Endothelial cell of umbilical vein (primary cell): ENCODE measurements at regions not wholly inside any gene's neighbourhood (a gene's known extent, or its start where the extent isn't known, plus 50 kb on each side); places are given as distances from the start of the nearest gene placed in this dataset.

ENCODE experiments used
- BruUV-seq: library from RNA; stranded (reverse); fragments of 400-500 nt; replicated peaks from 2 replicates; lab custom pipeline; 2021; lab: Mats Ljungman, UMichigan
- CTCF ChIA-PET: fragments of 300-600, 350-600 bp; sonication (Branson Sonifier 250); formaldehyde crosslinking; loops from one replicate; lab custom pipeline; 2021; ENCODE audit warnings: antibody characterized with exemption, inconsistent platforms; lab: Charles Lee
- POLR2A ChIA-PET: fragments of 300-600, 350-600 bp; sonication (Branson Sonifier 250); formaldehyde crosslinking; loops from one replicate; lab custom pipeline; 2021; ENCODE audit warnings: antibody characterized with exemption, inconsistent platforms; lab: Charles Lee
- DNase-seq: peaks from one replicate; pipeline ENCODE4 v3.0.0-alpha.2; 2011; ENCODE audit warnings: low read depth, low spot score
- FAIRE-seq: peaks from 2 replicates; lab custom pipeline; 2011; peaks lifted over from hg19 to GRCh38; lab: Jason Lieb, UNC
- H2AFZ ChIP-seq: 2 replicates; pipeline ENCODE4 v1.6.0; 2012; ENCODE audit warnings: low read depth, low read length, control low read depth, inconsistent platforms
- H3K27ac ChIP-seq: 2 replicates; pipeline ENCODE4 v1.5.1; 2011; ENCODE audit warnings: low read depth, mild to moderate bottlenecking, control low read depth, low read length, moderate library complexity; ENCODE audit not compliant: insufficient read depth
- H3K27me3 ChIP-seq, 2 experiments: 2 replicates each; pipeline versions ENCODE4 v1.6.0 to v1.6.1; 2011; ENCODE audit warnings: low read length in 2 of 2, mixed read lengths in 1 of 2; ENCODE audit not compliant: control insufficient read depth in 2 of 2, insufficient read depth in 2 of 2
- H3K36me3 ChIP-seq, 2 experiments: 2 replicates in 1 of 2; 3 replicates in 1 of 2; pipeline ENCODE4 v1.5.1; 2011; ENCODE audit warnings: low read length in 2 of 2, mild to moderate bottlenecking in 1 of 2, moderate library complexity in 1 of 2; ENCODE audit not compliant: control insufficient read depth in 2 of 2, insufficient read depth in 2 of 2; ENCODE audit errors: extremely low read depth in 1 of 2
- H3K4me1 ChIP-seq: 3 replicates; pipeline ENCODE4 v1.5.1; 2011; ENCODE audit warnings: mild to moderate bottlenecking, low read length; ENCODE audit not compliant: control insufficient read depth, insufficient read depth; ENCODE audit errors: extremely low read depth
- H3K4me2 ChIP-seq: 2 replicates; pipeline ENCODE4 v1.6.1; 2011; ENCODE audit warnings: low read length, control low read depth, mixed read lengths; ENCODE audit not compliant: insufficient read depth
- H3K4me3 ChIP-seq, 3 experiments: fragments of 200-600 bp in 1 of 3; sonication (generic), shearing (Covaris generic) in 1 of 3; replicated peaks in 1 of 3; 2 replicates each; pipeline ENCODE4 v1.5.1; 2011 to 2016; ENCODE audit warnings: control low read depth in 3 of 3, low read length in 3 of 3, mild to moderate bottlenecking in 2 of 3, inconsistent platforms in 1 of 3, low read depth in 1 of 3, moderate library complexity in 1 of 3; ENCODE audit not compliant: insufficient read depth in 1 of 3
- H3K79me2 ChIP-seq: 2 replicates; pipeline ENCODE4 v1.6.0; 2012; ENCODE audit warnings: low read length, inconsistent platforms; ENCODE audit not compliant: control insufficient read depth, insufficient read depth
- H3K9ac ChIP-seq: replicated peaks from 2 replicates; pipeline ENCODE3; 2011; ENCODE audit warnings: low read length, control low read depth; ENCODE audit not compliant: insufficient read depth; ENCODE audit errors: extremely low read depth
- H3K9me1 ChIP-seq: replicated peaks from 3 replicates; pipeline ENCODE4 v1.6.0; 2011; ENCODE audit warnings: mild to moderate bottlenecking, low read length; ENCODE audit not compliant: control insufficient read depth, insufficient read depth; ENCODE audit errors: extremely low read depth
- H3K9me3 ChIP-seq: replicated peaks from 2 replicates; pipeline ENCODE4 v1.5.1; 2012; ENCODE audit warnings: low read length, inconsistent platforms; ENCODE audit not compliant: control insufficient read depth, insufficient read depth
- H4K20me1 ChIP-seq: replicated peaks from 2 replicates; pipeline ENCODE3; 2011; ENCODE audit warnings: mild to moderate bottlenecking, low read length; ENCODE audit not compliant: control insufficient read depth, insufficient read depth; ENCODE audit errors: extremely low read depth
- CTCF ChIP-seq, 2 donors: IDR thresholded peaks; 1 replicate in 1 of 2; 2 replicates in 1 of 2; pipeline ENCODE4 v1.5.1; 2011; ENCODE audit warnings: low read length in 2 of 2, mild to moderate bottlenecking in 2 of 2, moderate library complexity in 2 of 2, control low read depth in 1 of 2, inconsistent platforms in 1 of 2, low read depth in 1 of 2; ENCODE audit not compliant: insufficient read depth in 1 of 2; ENCODE audit errors: extremely low read depth in 1 of 2
- EZH2 ChIP-seq: IDR thresholded peaks from 2 replicates; pipeline ENCODE4 v1.6.1; 2012; ENCODE audit warnings: borderline replicate concordance, low read depth, mild to moderate bottlenecking, moderate library complexity, low read length, inconsistent platforms; ENCODE audit not compliant: severe bottlenecking
- FOS ChIP-seq: IDR thresholded peaks from 2 replicates; pipeline ENCODE4 v1.6.1; 2011; ENCODE audit warnings: mild to moderate bottlenecking, low read length, moderate library complexity, borderline replicate concordance; ENCODE audit not compliant: insufficient read depth
- GATA2 ChIP-seq: IDR thresholded peaks from 2 replicates; pipeline ENCODE4 v1.7.0; 2011; ENCODE audit warnings: low read depth, mild to moderate bottlenecking, moderate library complexity, mixed read lengths, low read length; ENCODE audit not compliant: insufficient read length, insufficient read depth
- JUN ChIP-seq: IDR thresholded peaks from 2 replicates; pipeline ENCODE4 v1.6.1; 2011; ENCODE audit warnings: borderline replicate concordance, low read depth; ENCODE audit not compliant: insufficient read length, insufficient read depth
- MAX ChIP-seq: IDR thresholded peaks from 2 replicates; pipeline ENCODE4 v1.6.1; 2011; ENCODE audit not compliant: insufficient read depth, insufficient read length
- MYC ChIP-seq: IDR thresholded peaks from one replicate; pipeline ENCODE4 v1.6.1; 2011; ENCODE audit warnings: mild to moderate bottlenecking, low read depth, low read length
- POLR2A ChIP-seq: IDR thresholded peaks from 2 replicates; pipeline ENCODE4 v1.6.1; 2012; ENCODE audit warnings: low read depth, mild to moderate bottlenecking, control low read depth, low read length
- POLR2AphosphoS5 ChIP-seq: IDR thresholded peaks from 2 replicates; pipeline ENCODE4 v1.6.1; 2012; ENCODE audit warnings: low read depth, mild to moderate bottlenecking, control low read depth, low read length, moderate library complexity; ENCODE audit not compliant: insufficient read depth
- dilution Hi-C: fragments of 300-500 bp; cut with MboI; formaldehyde crosslinking; loops from one replicate; pipeline ENCODE4 v1.15.0; 2019; ENCODE audit warnings: low sequenced_read_pairs; ENCODE audit not compliant: extremely low pct_ligation_motif_present
- intact Hi-C: fragments of 100-400 bp; cut with micrococcal nuclease; formaldehyde crosslinking; loops from one replicate; pipeline ENCODE4 v1.10.0; 2022

- BruUV-seq, result no TSS peak
- CTCF ChIA-PET, result interaction anchor here (1.0 to 1.5 kb wide), 2 partner anchors 9 to 14 kb away, joined by 3 read pairs; no protein-coding TSS in a partner anchor
- FAIRE-seq, result no peak
Observed at GRCh38 chr18:24809173-24809950, 348.9 kb downstream of the HRH4 start.

More at GRCh38 chr18:24809173-24809950, 348.9 kb downstream of the HRH4 start:
- H3K4me3 ChIP-seq, result no peak overlapping the region
- POLR2A ChIA-PET, result no interaction called here
- no peak for DNase-seq
- H3K79me2 ChIP-seq, result no peaks in the 10 kb centered on the region
- H3K9ac ChIP-seq, result no peak overlapping the region
- no peaks in the 10 kb centered on the region for H3K36me3 ChIP-seq
- no peaks in the 10 kb centered on the region for H3K27me3 ChIP-seq
- dilution Hi-C loops, result no loop called here
- H3K9me3 ChIP-seq, result no peaks in the 10 kb centered on the region
- intact Hi-C loops, result no loop called here
- H3K4me1 ChIP-seq, result peaks cover 13% of the 10 kb centered on the region
- no peak overlapping the region for H3K27ac ChIP-seq
- H4K20me1 ChIP-seq, result no peaks in the 10 kb centered on the region
- H3K4me2 ChIP-seq, result no peak overlapping the region
- no peaks in the 10 kb centered on the region for H3K9me1 ChIP-seq
- no peak overlapping the region for H2AFZ ChIP-seq
- TF ChIP-seq GATA2, result no peak
- no peak for TF ChIP-seq MYC
- no peak for TF ChIP-seq EZH2
- no peak for TF ChIP-seq MAX
- TF ChIP-seq JUN, result no peak
- TF ChIP-seq FOS, result no peak
- no peak for TF ChIP-seq CTCF (IDR thresholded peaks at IDR 0.05; ENCODE audit: extremely low read depth in 1 of 2, insufficient read depth in 1 of 2, low read depth in 1 of 2, low read length in 2 of 2)
- TF ChIP-seq POLR2AphosphoS5, result no peak
- TF ChIP-seq POLR2A, result no peak
